ENCODE measurements at regions not wholly inside any gene's neighbourhood (a gene's known extent, or its start where the extent isn't known, plus 50 kb on each side); places are given as distances from the start of the nearest gene placed in this dataset.

GRCh38 chr3:67882981-67883380 lies 228.6 kb upstream of the SUCLG2 start:
- no peak overlapping the region for H3K4me3 Mint-ChIP-seq (ENCODE audit: unreplicated experiment)
- no peaks in the 10 kb centered on the region for H3K4me1 Mint-ChIP-seq (ENCODE audit: low read depth, unreplicated experiment)
- no peaks in the 10 kb centered on the region for H3K36me3 Mint-ChIP-seq (ENCODE audit: unreplicated experiment)
- no peaks in the 10 kb centered on the region for H3K9me3 Mint-ChIP-seq (ENCODE audit: unreplicated experiment)
- H3K27me3 Mint-ChIP-seq (ENCODE audit: unreplicated experiment), result peaks cover 2% of the 10 kb centered on the region
- TF ChIP-seq CTCF (IDR thresholded peaks at IDR 0.05; ENCODE audit: partially characterized antibody, unreplicated experiment), result no peak
- DNase-seq, result no peak
- H3K27ac Mint-ChIP-seq (ENCODE audit: unreplicated experiment), result no peak overlapping the region

- Mint-ChIP-seq H3K4me1 (ENCODE audit: low read depth, unreplicated experiment) (no peaks in the 10 kb centered on the region), H3K4me3 (ENCODE audit: unreplicated experiment) (no peak overlapping the region), H3K36me3 (ENCODE audit: unreplicated experiment) (no peaks in the 10 kb centered on the region), H3K9me3 (ENCODE audit: unreplicated experiment) (no peaks in the 10 kb centered on the region), H3K27me3 (ENCODE audit: unreplicated experiment) (no peaks in the 10 kb centered on the region), H3K27ac (ENCODE audit: unreplicated experiment) (no peak overlapping the region)
- DNase-seq, result no peak
- no peak for TF ChIP-seq CTCF (IDR thresholded peaks at IDR 0.05; ENCODE audit: partially characterized antibody, unreplicated experiment)
These were observed 221.8 kb upstream of the SUCLG2 start for GRCh38 chr3:67876261-67876660.

- no peak overlapping the region for H3K27ac Mint-ChIP-seq (ENCODE audit: unreplicated experiment)
- no peaks in the 10 kb centered on the region for H3K9me3 Mint-ChIP-seq (ENCODE audit: unreplicated experiment)
- no peaks in the 10 kb centered on the region for H3K36me3 Mint-ChIP-seq (ENCODE audit: unreplicated experiment)
- H3K4me1 Mint-ChIP-seq (ENCODE audit: low read depth, unreplicated experiment), result no peaks in the 10 kb centered on the region
- TF ChIP-seq CTCF (IDR thresholded peaks at IDR 0.05; ENCODE audit: partially characterized antibody, unreplicated experiment), result no peak
- H3K27me3 Mint-ChIP-seq (ENCODE audit: unreplicated experiment), result no peaks in the 10 kb centered on the region
- H3K4me3 Mint-ChIP-seq (ENCODE audit: unreplicated experiment), result no peak overlapping the region
- no peak for DNase-seq
These were observed 221.4 kb upstream of the SUCLG2 start for GRCh38 chr3:67875858-67876257.

- Mint-ChIP-seq H3K4me1 (ENCODE audit: low read depth, unreplicated experiment) (no peaks in the 10 kb centered on the region), H3K27ac (ENCODE audit: unreplicated experiment) (no peak overlapping the region), H3K27me3 (ENCODE audit: unreplicated experiment) (no peaks in the 10 kb centered on the region), H3K4me3 (ENCODE audit: unreplicated experiment) (no peak overlapping the region), H3K36me3 (ENCODE audit: unreplicated experiment) (no peaks in the 10 kb centered on the region), H3K9me3 (ENCODE audit: unreplicated experiment) (no peaks in the 10 kb centered on the region)
- no peak for DNase-seq
- no peak for TF ChIP-seq CTCF (IDR thresholded peaks at IDR 0.05; ENCODE audit: partially characterized antibody, unreplicated experiment)
These were observed 220.9 kb upstream of the SUCLG2 start for GRCh38 chr3:67875338-67875737.

- no peak for DNase-seq
- Mint-ChIP-seq H3K27ac (ENCODE audit: unreplicated experiment) (no peak overlapping the region), H3K36me3 (ENCODE audit: unreplicated experiment) (peaks cover 4% of the 10 kb centered on the region), H3K9me3 (ENCODE audit: unreplicated experiment) (no peaks in the 10 kb centered on the region), H3K4me1 (ENCODE audit: low read depth, unreplicated experiment) (no peaks in the 10 kb centered on the region), H3K27me3 (ENCODE audit: unreplicated experiment) (peaks cover 1% of the 10 kb centered on the region), H3K4me3 (ENCODE audit: unreplicated experiment) (no peak overlapping the region)
- no peak for TF ChIP-seq CTCF (IDR thresholded peaks at IDR 0.05; ENCODE audit: partially characterized antibody, unreplicated experiment)
These were observed 216.1 kb upstream of the SUCLG2 start for GRCh38 chr3:67870477-67870876.
